Activated CD4-positive, alpha-beta T cell treated with anti-CD3 and anti-CD28 coated beads, Interleukin-2, amount 50 U/mL, for 1 hour (primary cell): ENCODE measurements at regions not wholly inside any gene's neighbourhood (a gene's known extent, or its start where the extent isn't known, plus 50 kb on each side); places are given as distances from the start of the nearest gene placed in this dataset.

Experiments used
- DNase-seq: peaks from one replicate; pipeline ENCODE4 v3.0.0-alpha.2; 2020

DNA sequence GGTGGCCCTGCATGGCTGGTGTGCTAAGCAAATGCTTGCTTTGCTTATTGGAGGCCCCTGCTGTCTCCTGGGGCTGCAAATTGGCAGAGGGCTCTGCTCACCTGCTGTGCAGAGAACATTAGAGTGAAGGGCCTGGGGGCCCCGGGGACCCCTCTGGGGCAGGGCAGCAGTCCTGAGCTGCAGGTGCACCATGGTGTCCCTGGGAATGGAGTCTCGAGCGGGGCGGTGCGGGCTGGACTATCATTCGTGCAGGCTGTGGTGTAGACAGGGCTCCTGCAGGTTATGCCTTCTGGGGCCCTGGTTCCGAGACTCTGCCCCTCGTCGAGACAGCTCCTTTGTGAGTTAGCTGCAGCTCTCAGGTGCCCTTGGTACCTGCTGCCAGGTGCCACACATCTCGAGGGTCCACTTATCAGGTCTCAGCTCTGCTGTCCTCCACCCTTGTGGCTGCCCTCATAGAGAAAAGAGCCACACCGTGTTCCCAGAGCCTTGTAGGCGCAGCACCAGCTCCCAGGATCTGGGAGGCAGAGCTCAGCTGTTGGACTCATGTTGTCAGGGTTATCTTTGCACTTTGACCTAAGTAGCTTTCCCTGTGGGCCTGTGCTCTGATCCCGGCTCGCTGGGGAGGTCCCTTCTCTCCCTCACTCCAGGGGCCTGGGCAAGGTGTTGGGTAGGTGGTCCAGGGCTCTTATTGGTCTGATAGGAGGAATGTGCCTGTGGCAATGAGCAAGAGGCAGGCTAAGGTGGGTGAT, 58.0 kb upstream of the ZNF536 start:
- no peak for DNase-seq

DNA sequence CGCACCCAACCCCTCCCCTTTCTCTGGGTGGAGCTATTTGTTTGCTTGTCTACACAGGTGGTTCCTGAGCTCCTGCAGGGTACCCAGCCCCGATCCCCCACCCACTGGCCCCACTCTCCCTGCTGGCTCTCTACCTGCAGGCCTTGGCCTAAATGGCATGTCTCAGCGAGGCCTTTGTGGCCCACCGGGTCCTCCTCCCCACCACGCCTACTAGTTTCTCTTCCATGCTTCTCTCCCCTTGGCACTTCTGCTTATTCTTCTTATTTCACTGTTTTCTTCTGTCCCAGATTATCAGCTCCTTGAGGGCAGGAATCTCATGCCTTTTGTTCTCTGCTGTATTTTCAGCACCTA, 57.4 kb upstream of the ZNF536 start:
- no peak for DNase-seq

DNA sequence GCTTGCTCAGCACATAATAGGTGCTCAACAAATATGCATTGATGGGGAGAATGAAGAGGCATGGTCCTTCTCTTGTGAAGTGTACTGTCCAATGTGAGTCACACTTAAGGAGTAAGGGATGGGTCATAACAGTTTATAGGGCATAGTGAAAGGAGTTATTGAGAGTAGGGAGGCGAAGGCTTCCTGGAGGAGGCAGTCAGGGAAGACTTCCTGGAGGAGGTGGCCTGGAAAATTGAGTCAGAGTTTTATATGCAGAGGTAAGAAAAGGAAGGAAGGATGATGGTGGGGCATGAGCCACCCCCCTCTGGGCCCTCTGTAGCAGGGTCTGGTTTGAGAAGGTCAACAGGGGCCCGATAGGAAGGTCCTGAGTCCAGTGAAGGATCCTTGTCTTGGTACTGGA, 57.0 kb upstream of the ZNF536 start:
- DNase-seq, result no peak

DNA sequence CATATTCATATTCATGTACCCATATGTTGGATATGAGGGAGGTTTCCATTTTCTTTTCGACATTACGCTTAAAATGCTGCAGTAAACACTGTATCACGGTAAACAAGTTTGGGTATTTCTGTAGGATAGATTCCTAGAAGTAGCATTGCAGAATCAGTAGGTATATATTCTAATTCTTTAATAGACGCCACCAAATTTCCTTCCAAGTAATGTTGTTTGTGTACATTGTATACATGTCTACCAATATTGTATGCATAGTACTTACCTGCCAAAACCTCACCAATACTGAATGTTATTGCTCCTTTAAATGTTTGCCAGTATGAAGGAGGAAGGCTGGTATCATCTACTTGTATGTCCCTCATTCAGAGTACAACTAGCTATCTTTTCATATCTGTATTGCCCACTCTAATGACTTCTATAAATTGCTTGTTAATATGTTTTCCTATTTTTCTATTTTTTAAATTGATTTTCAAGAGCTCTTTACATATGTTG, 56.1 kb upstream of the ZNF536 start:
- DNase-seq, result no peak

DNA sequence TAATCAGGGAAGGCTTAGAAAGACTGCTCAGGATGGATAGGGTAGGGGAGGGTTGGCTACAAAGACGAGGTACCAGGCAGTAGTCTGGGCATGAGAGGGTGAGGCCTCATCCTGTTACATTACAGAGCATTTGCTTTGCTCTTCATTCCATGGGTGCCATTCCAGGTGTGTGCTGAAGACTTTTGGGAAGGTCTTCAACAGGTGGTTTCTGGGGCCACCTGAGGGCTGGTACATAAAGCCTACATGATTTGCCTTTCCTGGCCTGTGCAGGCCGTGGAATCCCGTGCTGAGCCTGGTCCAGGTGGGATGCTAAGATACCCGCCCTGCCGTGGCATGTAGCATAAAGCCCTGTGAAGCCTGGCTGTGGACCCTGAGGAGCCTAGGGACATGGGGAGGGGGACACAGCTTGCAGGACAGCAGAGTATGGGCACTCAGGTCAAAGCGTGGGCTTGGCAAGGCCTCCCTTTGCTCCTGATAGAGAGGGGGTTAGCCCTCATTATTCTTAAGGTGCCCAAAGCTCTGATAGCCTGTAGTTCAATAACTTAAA, 55.6 kb upstream of the ZNF536 start:
- no peak for DNase-seq

DNA sequence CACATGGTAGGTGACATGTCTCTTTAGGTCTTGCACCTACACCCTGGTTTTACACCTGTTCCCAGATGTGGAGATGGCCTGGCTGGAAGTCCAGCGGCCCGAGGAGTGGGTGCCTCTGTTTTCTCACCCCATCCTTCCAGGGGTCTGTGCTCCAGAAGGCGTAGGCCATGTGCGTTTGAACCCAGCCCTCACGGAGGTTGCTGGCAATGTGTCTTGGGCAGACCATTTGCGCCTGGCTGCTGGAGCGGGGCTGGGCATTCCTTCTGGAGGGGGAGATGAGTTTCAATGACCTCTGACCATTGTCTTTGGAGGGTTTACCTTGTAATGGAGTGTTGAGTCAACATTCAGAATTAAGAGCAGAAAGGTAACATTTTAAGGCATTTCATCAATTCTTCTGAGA, 54.8 kb upstream of the ZNF536 start:
- DNase-seq, result no peak

DNA sequence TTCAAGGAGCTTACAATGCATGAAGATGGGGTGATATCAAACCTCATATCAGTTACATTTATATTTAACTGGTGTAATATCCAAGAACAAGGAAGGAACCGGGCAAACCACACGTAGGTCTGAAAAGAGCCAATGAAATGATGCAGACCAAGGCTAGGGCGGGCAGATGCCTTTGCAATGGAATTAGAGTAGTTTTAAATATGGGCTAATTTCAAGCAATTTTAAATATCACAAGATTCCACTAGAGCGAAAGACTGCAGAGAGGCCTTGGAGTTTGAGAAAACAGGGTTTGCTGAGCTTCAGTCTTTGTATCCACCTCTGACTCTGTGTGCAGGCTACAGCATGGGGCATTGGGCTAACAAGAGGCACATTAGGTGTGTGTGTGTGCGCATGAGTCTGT, 53.9 kb upstream of the ZNF536 start:
- no peak for DNase-seq

DNA sequence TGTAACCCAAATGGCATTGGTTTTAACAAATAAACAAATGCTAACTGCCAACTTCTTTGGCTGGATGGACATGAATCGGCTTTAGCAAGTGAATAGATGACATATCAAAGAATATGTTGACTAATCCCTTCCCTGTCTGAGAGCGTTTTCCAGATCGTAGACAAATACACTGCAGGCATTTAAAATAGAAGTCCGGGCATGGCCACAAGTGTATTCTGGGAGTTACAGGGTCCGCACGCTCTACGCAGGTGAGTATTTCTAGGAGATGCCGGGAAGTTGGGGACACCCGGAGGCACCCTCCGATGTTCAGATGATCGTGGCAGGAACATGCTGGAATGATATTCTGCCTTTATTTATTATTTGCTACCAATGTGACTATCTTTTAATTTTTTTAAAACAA, 53.2 kb upstream of the ZNF536 start:
- DNase-seq, result no peak

DNA sequence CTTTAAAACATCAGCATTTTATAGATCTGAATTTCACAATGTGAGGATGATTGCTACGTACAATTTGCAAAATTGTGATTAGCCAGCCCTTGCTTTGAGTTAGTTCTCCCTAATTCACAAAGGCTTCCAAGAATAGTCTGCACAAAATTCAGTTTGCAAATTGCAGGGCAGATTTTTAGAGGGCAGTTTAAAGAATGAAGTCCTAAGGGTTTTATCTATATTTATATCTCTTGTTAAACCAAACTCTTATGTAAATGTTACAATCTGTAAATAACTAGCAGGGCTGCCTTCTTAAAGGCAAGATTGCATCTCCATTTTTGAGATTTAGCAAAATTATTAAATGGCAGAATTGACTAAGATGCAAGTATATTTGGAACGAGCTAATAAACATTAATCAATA, 52.8 kb upstream of the ZNF536 start:
- DNase-seq, result no peak

DNA sequence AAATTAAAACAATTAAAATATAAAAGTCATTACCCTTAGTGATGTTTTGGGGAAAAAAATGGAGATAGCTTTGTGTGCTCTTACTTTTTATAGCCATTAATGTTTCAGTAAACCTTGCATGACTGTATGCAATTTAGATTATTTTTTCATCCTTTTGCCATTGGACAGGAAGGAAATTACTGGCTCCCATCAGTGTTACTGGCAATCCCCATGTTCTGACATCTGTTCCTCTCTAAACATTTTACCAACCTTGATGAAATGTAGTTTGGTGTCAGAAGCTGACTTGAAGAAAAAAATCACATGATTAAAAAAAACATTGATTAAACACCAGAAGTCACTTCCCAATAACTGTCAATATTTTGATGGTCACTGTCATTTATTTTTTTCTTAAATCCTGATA, 52.3 kb upstream of the ZNF536 start:
- no peak for DNase-seq

DNA sequence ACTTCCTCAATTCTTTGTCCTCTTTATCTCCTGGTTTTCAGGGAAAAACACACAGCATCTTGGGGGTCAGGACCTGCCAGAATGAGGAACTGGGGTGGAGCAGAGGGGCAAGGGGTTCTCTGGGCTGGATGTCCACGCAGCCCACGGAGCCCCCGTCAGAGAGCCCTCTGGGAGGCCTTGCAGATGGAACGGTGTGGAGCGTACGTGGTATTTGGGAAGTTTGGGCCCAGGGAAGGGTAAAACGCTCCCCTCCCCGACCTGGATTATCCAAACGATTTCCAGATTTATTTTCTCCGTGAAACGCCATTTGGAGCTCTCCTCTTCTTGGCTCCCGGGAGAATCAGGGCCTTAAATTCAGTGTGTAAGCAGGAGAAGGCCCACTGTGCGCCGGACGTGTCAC, 51.7 kb upstream of the ZNF536 start:
- no peak for DNase-seq

DNA sequence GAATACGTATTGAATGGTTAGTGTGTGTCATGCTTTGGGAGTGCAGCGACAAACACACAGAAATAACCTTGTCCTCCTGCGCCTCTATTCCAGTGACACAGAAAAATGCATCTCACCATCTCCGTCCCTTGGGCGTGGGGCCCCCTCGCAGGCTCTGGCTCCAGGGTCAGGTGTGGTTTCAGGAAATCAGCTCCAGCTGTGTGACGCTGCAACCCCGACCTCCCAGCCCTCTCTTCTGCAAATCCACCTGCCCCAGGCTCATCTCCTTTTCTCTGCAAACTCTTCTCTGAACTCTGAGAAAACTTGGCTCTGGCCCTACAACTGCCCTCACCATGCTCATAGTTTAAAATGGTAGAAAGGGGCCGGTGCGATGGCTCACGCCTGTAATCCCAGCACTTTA, 51.3 kb upstream of the ZNF536 start:
- no peak for DNase-seq
